Glutamatergic neuron (in vitro differentiated cells): ENCODE measurements at regions not wholly inside any gene's neighbourhood (a gene's known extent, or its start where the extent isn't known, plus 50 kb on each side); places are given as distances from the start of the nearest gene placed in this dataset.
"Not testable (repeated sequence)": the region's sequence is repeated elsewhere in the genome, so short reads cannot be mapped to it uniquely, and the experiment has no call there.

Source experiments
- DNase-seq: peaks from one replicate; pipeline ENCODE4 v3.0.0; 2022
- H3K27ac Mint-ChIP-seq: one replicate; pipeline ENCODE4 v1.8.0; 2020; ENCODE audit warnings: mild to moderate bottlenecking, mixed read lengths, inconsistent platforms; ENCODE audit not compliant: unreplicated experiment
- H3K27me3 Mint-ChIP-seq: one replicate; pipeline ENCODE4 v1.8.0; 2020; ENCODE audit warnings: mild to moderate bottlenecking, moderate library complexity, mixed read lengths, inconsistent platforms; ENCODE audit not compliant: unreplicated experiment
- H3K36me3 Mint-ChIP-seq: one replicate; pipeline ENCODE4 v1.8.0; 2020; ENCODE audit warnings: mild to moderate bottlenecking, mixed read lengths, inconsistent platforms; ENCODE audit not compliant: unreplicated experiment
- H3K4me1 Mint-ChIP-seq: one replicate; pipeline ENCODE4 v1.8.0; 2020; ENCODE audit warnings: mild to moderate bottlenecking, low read depth, mixed read lengths, inconsistent platforms; ENCODE audit not compliant: unreplicated experiment
- H3K4me3 Mint-ChIP-seq: one replicate; pipeline ENCODE4 v1.8.0; 2020; ENCODE audit warnings: mild to moderate bottlenecking, mixed read lengths, inconsistent platforms; ENCODE audit not compliant: unreplicated experiment
- H3K9me3 Mint-ChIP-seq: one replicate; pipeline ENCODE4 v1.8.0; 2020; ENCODE audit warnings: mild to moderate bottlenecking, moderate library complexity, mixed read lengths, inconsistent platforms; ENCODE audit not compliant: unreplicated experiment
- CTCF ChIP-seq: fragments of 200-600 bp; sonication (generic); IDR thresholded peaks from one replicate; pipeline ENCODE4 v1.5.0; 2021; ENCODE audit not compliant: partially characterized antibody, unreplicated experiment

- H3K4me3 Mint-ChIP-seq = no peak overlapping the region
- no peak for TF ChIP-seq CTCF
- DNase-seq = no peak
- H3K4me1 Mint-ChIP-seq = peaks cover 2% of the 10 kb centered on the region
- H3K9me3 Mint-ChIP-seq = no peaks in the 10 kb centered on the region
- H3K27ac Mint-ChIP-seq = no peak overlapping the region
- peaks cover 4% of the 10 kb centered on the region for H3K27me3 Mint-ChIP-seq
- H3K36me3 Mint-ChIP-seq = no peaks in the 10 kb centered on the region
Measured at GRCh38 chr22:46047226-46047625, 70.3 kb upstream of the WNT7B start.

- no peaks in the 10 kb centered on the region for H3K36me3 Mint-ChIP-seq
- H3K4me3 Mint-ChIP-seq = no peak overlapping the region
- no peak for DNase-seq
- H3K4me1 Mint-ChIP-seq = peaks cover 2% of the 10 kb centered on the region
- H3K9me3 Mint-ChIP-seq = no peaks in the 10 kb centered on the region
- TF ChIP-seq CTCF = no peak
- peaks cover 4% of the 10 kb centered on the region for H3K27me3 Mint-ChIP-seq
- H3K27ac Mint-ChIP-seq = no peak overlapping the region
Measured at GRCh38 chr22:46047841-46048595, 71.1 kb upstream of the WNT7B start.

GRCh38 chr22:46048661-46049060 lies 71.7 kb upstream of the WNT7B start:
- not testable (repeated sequence) for H3K36me3 Mint-ChIP-seq, DNase-seq, H3K27me3 Mint-ChIP-seq, H3K4me3 Mint-ChIP-seq, H3K4me1 Mint-ChIP-seq, H3K9me3 Mint-ChIP-seq, H3K27ac Mint-ChIP-seq

GRCh38 chr22:46049726-46050450 lies 72.9 kb upstream of the WNT7B start:
- H3K9me3 Mint-ChIP-seq = no peaks in the 10 kb centered on the region
- no peak for DNase-seq
- H3K27me3 Mint-ChIP-seq = no peaks in the 10 kb centered on the region

GRCh38 chr22:46050451-46050845 lies 73.5 kb upstream of the WNT7B start:
- Mint-ChIP-seq H3K27me3 (no peaks in the 10 kb centered on the region), H3K9me3 (no peaks in the 10 kb centered on the region), H3K4me3 (no peak overlapping the region), H3K36me3 (no peaks in the 10 kb centered on the region), H3K27ac (no peak overlapping the region), H3K4me1 (peaks cover 2% of the 10 kb centered on the region)
- TF ChIP-seq CTCF = no peak
- no peak for DNase-seq

More at GRCh38 chr22:46049726-46050450, 72.9 kb upstream of the WNT7B start:
- H3K36me3 Mint-ChIP-seq = no peaks in the 10 kb centered on the region
- no peak for TF ChIP-seq CTCF
- no peak overlapping the region for H3K27ac Mint-ChIP-seq
- H3K4me1 Mint-ChIP-seq = peaks cover 2% of the 10 kb centered on the region
- no peak overlapping the region for H3K4me3 Mint-ChIP-seq
